H54 (cell line): ENCODE measurements at regions not wholly inside any gene's neighbourhood (a gene's known extent, or its start where the extent isn't known, plus 50 kb on each side); places are given as distances from the start of the nearest gene placed in this dataset.
A peak's percentile ranks its signal among the peaks of the same experiment; 100 is the strongest.

Experiments
- DNase-seq: peaks from one replicate; pipeline ENCODE4 v3.0.0; 2011; ENCODE audit warnings: low spot score, mixed read lengths; ENCODE audit not compliant: insufficient read length
- FAIRE-seq: peaks from 3 replicates; lab custom pipeline; 2011; peaks lifted over from hg19 to GRCh38; lab: Jason Lieb, UNC
- POLR2A ChIP-seq: IDR thresholded peaks from 2 replicates; pipeline ENCODE4 v1.6.1; 2011; ENCODE audit warnings: low read depth, mild to moderate bottlenecking, low read length

DNA sequence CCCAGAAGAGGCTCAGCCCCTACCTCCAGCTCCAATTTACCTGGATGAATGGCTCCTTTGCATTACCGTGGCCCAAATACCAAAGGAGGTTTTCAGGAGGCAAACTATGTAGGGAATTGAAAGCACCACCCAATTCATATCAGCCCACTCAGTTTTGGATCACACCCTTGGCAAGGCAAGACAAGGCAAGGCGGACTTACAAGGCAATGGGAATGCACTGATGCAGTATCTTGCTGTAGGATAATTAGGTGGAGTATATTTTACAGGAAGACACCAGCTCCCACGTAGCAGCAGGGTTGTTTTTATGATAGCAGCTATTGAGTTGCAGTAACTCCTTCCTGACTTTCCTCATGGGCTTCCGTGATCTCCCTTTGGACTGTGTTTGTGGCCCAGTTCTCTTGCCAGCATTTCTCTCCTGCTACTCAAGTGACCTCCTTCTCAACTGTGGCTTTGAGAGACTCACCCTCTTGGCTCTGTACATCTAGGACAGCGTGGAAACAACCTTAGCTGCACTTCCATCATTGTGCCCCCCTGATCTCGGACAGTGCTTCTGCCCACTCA, 935.9 kb downstream of the EFNB2 start:
- DNase-seq: no peak
- TF ChIP-seq POLR2A: no peak
- no peak for FAIRE-seq

DNA sequence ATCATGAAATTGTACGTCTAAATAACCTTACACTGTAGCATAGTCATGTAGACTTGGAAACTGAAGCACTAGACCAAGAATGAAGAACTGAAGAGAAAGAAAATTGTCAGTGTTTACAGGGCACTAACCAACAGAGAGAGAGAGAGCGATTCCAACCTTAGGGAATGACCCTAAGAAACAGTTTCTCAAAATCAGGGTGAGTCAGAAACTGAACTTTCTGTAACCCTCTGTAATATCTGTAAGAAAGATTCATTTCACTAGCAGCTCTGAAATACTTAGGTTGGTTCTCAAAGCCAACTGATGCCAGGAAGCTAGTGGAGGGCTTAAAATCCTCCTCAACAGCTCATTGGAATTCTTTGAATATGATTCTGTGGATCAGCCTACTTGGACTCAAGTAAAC, 936.9 kb downstream of the EFNB2 start:
- no peak for DNase-seq
- peak; percentile 87 for FAIRE-seq
- no peak for TF ChIP-seq POLR2A

DNA sequence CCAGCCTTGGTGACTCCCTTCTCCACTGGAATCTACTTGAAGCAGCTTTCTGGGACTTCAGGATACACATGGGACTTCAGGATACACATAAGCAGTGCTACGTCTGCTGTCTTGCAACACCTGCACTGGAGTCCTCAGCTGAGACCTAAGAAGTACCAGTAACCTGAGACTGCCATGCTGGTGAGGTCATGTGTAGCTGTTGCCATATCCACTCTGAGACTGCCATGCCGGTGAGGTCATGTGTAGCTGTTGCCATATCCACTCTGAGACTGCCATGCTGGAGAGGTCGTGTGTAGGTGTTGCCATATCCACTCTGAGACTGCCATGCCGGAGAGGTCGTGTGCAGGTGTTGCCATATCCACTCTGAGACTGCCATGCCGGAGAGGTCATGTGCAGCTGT, 937.9 kb downstream of the EFNB2 start:
- FAIRE-seq (peak; percentile 78), DNase-seq (no peak)
- no peak for TF ChIP-seq POLR2A

DNA sequence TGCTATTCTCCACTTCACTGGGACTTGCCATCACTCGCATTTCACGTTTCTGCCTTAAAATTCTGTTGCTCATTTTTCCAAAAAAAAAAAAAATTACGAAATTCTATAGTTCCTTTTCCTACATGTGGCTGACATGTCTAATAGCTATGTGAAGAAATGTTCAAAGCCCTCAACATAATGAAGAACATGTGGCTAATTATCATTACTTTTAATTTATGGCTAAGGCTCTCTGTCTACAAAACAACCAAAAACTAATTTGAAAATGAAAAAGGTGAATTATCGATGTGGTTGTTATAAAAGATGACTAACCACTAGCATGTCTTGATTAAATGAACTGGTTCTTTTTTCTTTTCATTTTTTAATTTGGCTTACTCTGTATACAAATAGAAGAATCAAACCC, 940.0 kb downstream of the EFNB2 start:
- DNase-seq (no peak), FAIRE-seq (peak; percentile 36)
- no peak for TF ChIP-seq POLR2A

DNA sequence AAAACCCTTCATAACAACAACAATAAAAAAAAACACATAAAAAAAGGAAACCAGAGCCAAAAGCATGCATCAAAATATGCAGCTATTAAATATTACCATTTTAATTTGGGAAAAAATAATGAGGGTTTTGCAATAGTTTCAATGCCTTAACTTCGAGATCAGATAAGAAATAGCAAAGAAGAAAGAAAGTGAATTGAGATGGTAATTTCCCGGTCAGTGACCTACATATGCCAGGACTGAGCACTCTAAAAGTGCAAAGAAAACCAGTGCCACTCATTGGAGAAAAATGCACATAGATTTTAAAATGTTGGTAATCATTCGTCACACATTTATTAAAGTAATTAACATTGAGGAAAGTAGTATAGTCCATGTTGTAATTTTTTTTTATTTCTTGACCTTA, 944.2 kb downstream of the EFNB2 start:
- DNase-seq: no peak
- no peak for FAIRE-seq
- no peak for TF ChIP-seq POLR2A

DNA sequence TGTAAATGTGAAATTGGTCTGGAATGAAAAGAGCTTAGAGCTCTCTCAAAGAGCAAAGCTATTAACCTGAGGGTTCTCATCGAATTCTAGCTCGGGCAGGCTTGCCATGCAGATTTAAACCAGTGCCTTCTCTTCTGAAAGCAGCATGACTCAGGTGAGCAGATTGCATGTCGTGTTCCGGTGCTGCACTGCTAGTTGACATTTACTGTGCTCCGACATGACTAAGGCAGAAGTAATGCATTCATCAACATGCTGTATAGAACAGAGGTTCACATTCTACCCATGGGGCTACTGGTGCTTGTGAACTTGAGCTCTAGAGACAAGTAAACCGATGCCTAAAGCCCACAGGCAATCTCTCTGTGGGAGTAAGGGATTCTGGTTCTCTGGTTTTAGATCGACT, 947.7 kb downstream of the EFNB2 start:
- TF ChIP-seq POLR2A: no peak
- DNase-seq (peak; percentile 55), FAIRE-seq (peak; percentile 100)

DNA sequence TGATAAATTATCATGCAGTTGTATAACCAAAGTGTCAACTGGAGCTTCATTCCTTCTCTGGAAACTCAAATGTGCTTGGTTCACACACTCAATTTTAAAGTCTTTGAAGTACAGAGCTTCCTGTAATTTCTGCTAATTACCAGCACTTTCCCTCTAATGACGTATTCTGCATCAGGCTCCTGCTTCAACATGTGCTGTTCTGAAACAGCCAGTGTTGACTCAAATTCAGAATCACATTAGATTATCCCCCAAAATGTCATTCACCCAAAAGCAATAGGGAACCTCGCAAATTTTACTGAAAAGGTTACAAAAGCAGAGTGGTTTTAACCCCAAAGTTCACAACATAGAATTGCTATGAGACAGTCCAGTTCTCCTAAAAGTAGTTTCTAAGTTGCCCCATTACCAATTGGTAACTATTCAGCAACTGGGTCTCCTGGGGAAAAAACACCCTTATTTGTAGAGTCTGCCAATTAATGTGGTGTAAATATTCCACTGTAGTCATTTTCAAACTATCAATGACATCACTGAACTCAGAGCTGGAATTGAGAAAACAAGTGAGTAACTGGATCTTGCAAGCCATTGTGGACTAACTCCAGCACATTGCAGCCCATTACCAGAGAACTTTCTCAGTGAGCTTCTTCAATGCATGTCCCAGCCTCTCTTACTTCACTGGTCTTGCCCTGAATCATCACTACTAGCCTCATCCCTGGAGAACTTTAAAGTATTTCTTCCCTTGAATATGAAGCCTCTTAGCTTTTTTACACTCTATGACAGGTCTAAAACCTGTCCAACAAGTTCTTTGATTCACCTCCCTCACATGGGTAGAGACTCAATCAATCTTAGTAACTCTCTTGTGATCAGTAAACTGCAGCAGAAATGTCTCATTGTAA, 955.4 kb downstream of the EFNB2 start:
- FAIRE-seq: peak; percentile 80
- no peak for DNase-seq
- no peak for TF ChIP-seq POLR2A

DNA sequence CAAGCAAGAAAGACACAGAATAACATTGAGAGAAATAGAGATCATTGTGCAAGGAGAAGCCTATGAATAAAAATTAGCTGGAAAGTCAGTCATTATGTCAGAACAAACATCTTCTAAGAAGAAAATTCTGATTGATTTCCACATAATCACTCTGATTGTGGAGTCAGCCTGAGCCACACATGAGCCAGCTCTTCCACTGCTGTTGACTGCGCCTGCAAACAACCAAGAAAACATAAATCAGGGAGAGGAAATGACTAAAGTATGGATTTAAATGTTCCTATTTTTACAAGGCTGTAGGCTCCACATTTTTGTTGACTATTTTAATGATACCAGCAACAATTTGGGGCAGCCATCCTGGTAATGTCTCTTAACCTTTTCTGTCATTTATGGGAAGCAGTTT, 962.3 kb downstream of the EFNB2 start:
- no peak for DNase-seq
- FAIRE-seq: peak; percentile 95

DNA sequence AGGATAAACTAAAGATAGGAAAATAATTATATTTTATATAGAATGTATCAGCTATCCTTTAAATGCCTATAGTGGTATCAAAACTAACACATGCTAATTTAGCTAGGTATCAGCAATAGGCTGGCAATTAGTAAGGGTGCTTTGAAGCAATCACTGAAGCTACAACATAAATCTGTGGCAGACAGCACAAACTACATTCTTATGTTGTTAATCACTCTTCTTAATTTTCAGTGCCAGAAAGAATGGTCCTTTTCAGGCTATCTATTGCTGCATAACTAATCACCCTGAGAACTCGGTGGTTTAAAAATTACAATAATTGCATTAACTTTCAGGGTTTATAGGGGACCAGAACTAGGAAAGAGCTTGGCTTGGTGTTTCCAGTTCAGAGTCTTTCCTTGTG, 963.1 kb downstream of the EFNB2 start:
- no peak for TF ChIP-seq POLR2A
- DNase-seq (no peak), FAIRE-seq (peak; percentile 91)

More for the DNA sequence above, 962.3 kb downstream of the EFNB2 start:
- TF ChIP-seq POLR2A: no peak

DNA sequence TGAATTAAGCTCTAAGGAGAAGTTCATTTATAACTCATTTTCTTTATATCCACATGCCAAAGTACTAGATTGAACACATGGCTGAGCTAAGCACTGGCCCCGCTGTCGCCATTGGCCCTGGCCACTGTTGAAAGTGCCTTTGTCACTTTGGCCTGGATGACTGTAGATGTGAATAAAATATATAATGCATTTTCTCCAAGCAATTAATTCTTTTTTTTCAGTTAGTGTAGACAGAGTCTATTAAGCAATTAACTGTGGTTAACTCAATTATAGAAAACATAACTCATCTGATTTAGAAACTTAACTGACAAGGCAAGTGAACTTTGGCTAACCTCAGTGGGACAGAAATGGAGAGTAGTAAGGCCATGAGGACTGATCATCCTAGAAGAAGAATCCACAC, 965.6 kb downstream of the EFNB2 start:
- no peak for TF ChIP-seq POLR2A
- DNase-seq (no peak), FAIRE-seq (peak; percentile 88)

DNA sequence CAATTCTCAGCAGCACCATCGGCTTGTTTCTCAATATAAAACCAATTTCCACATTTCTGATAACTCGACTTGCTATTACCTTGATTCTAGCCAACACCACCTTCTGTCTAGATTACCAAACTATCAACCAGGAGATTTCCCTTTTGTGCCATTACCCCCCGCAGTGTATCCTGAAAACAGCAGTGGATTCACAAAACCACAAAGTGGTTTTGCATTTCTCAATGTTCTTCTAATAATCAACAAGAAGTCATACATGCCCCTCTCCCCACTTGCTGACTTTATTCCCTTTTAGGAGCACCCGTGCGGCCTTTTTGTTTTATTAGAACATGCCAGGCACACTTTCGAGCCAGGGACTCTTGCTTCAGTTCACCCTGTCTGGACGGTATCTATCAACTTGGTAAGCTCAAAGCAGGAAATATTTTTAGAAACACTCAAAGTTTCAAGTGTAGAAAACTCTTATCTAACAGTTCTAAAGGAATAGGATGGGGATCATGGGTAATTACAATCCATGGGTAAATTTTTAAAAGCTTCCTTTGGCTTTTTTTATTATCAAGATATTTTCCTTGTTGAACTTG, 967.4 kb downstream of the EFNB2 start:
- no peak for TF ChIP-seq POLR2A
- FAIRE-seq: no peak
- DNase-seq: no peak

DNA sequence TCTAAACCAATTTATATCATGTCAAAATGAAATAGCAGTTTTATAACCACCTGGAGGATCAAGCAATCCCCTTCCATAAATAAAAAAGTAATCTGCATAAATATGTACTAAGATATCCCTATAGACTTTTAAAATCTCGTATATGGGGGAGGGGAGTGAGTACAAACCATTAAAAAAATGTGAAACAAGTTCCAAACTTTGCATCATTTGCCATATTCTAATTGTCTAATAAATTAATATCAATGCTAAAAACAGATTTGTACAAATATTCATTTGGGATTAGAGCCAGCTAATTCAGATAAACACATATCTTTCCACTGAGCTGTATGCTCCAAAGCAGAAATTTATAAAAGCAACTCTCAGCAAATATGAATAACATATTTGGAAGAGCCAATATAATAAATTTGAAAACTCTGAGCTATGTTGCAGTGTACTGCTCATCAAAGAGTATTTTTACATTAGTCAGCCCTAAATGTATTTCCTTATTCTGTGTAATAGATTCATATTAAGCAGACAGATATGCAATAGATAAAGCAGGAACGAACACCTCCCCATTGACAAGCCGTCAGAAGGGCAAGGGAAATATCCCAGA, 970.2 kb downstream of the EFNB2 start:
- DNase-seq (no peak), FAIRE-seq (no peak)
- TF ChIP-seq POLR2A: no peak

DNA sequence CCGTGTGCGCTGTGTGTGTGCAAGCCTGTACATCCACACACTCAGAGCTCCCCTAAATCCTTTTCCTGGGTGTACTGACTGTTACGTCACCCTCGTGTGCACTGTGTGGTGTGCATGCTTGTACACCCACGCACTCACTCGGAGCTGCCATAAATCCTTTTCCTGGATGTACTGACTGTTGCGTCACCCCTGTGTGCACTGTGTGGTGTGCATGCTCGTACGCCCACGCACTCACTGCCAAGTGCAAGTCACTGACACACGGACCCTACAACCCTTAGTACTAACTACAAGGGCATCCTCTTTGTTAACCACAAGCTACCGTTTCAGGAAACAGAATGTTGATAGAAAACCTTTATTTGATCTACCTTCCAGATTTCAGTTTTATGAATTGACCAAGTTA, 983.4 kb downstream of the EFNB2 start:
- FAIRE-seq: no peak
- no peak for TF ChIP-seq POLR2A
- no peak for DNase-seq

DNA sequence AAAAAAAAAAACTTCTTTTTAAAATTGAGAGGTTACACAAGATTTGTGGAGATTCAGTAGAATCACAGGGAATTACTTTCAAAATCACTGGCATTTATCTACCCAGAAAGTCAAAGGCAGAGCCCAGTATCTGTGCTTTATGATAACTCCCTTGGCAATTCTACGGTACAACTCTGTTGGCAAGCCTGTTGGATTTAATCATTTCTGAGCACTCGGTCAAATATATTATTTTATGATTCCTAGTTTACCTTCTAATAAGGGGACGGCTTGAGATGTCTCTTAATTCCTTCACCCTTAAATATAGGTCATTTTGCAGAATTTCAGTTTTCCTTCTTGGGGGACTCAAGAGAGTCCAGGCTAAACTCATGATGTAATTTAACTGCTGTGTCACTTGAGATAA, 987.6 kb downstream of the EFNB2 start:
- DNase-seq (no peak), FAIRE-seq (peak; percentile 15)
- no peak for TF ChIP-seq POLR2A
